CD4-positive, alpha-beta T cell (primary cell): ENCODE measurements at regions not wholly inside any gene's neighbourhood (a gene's known extent, or its start where the extent isn't known, plus 50 kb on each side); places are given as distances from the start of the nearest gene placed in this dataset.

Source experiments
- ATAC-seq: fragments of 200-7000 bp; cut with Tn5 transposase; one replicate; pipeline ENCODE4 v1.10.0; 2022; ENCODE audit warnings: mild to moderate bottlenecking; ENCODE audit not compliant: poor library complexity
- CTCF ChIA-PET: fragments of 350-600 bp; sonication (Branson Sonifier 250); formaldehyde crosslinking; loops from one replicate; lab custom pipeline; 2021; ENCODE audit warnings: antibody characterized with exemption, inconsistent platforms; lab: Charles Lee
- POLR2A ChIA-PET: fragments of 350-600 bp; sonication (Branson Sonifier 250); formaldehyde crosslinking; loops from one replicate; lab custom pipeline; 2021; ENCODE audit warnings: antibody characterized with exemption, inconsistent platforms; lab: Charles Lee
- DNase-seq, 14 experiments: peaks; one replicate each; pipeline ENCODE4 v3.0.0-alpha.2; 2013 to 2020; ENCODE audit warnings: mixed read lengths in 2 of 14
- H3K27ac ChIP-seq, 2 donors: one replicate each; pipeline versions ENCODE4 v1.5.1 to v1.7.0; 2013; ENCODE audit warnings: low read length in 2 of 2, low read depth in 1 of 2, mild to moderate bottlenecking in 1 of 2
- H3K27me3 ChIP-seq, 2 experiments: 1 replicate in 1 of 2; 2 replicates in 1 of 2; pipeline versions ENCODE4 v1.6.1 to v1.7.0; 2013; ENCODE audit warnings: low read length in 2 of 2, control low read depth in 1 of 2, mild to moderate bottlenecking in 1 of 2, moderate library complexity in 1 of 2; ENCODE audit not compliant: insufficient read depth in 2 of 2, control insufficient read depth in 1 of 2
- H3K36me3 ChIP-seq: one replicate; pipeline ENCODE4 v1.6.1; 2013; ENCODE audit warnings: low read length, control low read depth; ENCODE audit not compliant: insufficient read depth
- H3K4me1 ChIP-seq: one replicate; pipeline ENCODE4 v1.6.1; 2013; ENCODE audit warnings: low read length, control low read depth; ENCODE audit not compliant: insufficient read depth
- H3K4me3 ChIP-seq: one replicate; pipeline ENCODE4 v1.5.1; 2013; ENCODE audit warnings: mild to moderate bottlenecking, low read length, moderate library complexity
- H3K9me3 ChIP-seq, 2 experiments: 1 replicate in 1 of 2; 2 replicates in 1 of 2; pipeline versions ENCODE4 v1.6.1 to v1.7.0; 2013; ENCODE audit warnings: low read length in 2 of 2, mild to moderate bottlenecking in 2 of 2, control low read depth in 1 of 2, moderate library complexity in 1 of 2; ENCODE audit not compliant: control insufficient read depth in 1 of 2, insufficient read depth in 1 of 2
- H3K27ac Mint-ChIP-seq: one replicate; pipeline ENCODE4 v1.8.0; 2020; ENCODE audit warnings: mixed read lengths
- H3K27me3 Mint-ChIP-seq: one replicate; pipeline ENCODE4 v1.8.0; 2021; ENCODE audit warnings: mixed read lengths
- H3K36me3 Mint-ChIP-seq: one replicate; pipeline ENCODE4 v1.8.0; 2021; ENCODE audit warnings: low read depth, mixed read lengths
- H3K4me1 Mint-ChIP-seq: one replicate; pipeline ENCODE4 v1.8.0; 2021; ENCODE audit warnings: low read depth, mixed read lengths
- H3K4me3 Mint-ChIP-seq: one replicate; pipeline ENCODE4 v1.8.0; 2020; ENCODE audit warnings: mild to moderate bottlenecking, mixed read lengths
- H3K9me3 Mint-ChIP-seq: one replicate; pipeline ENCODE4 v1.8.0; 2020; ENCODE audit warnings: mixed read lengths
- intact Hi-C, 2 experiments: fragments of 100-400 bp; cut with DNase I in 1 of 2; cut with micrococcal nuclease in 1 of 2; formaldehyde crosslinking; loops; one replicate each; pipeline versions ENCODE4 v1.15.1 to v1.9.0; 2023 to 2025; cut with DNase I, micrococcal nuclease
- TF ChIP-seq, protein P1 (sequence below): fragments of 200-600 bp; IDR thresholded peaks from one replicate; pipeline ENCODE4 v1.8.0; 2022; ENCODE audit warnings: antibody characterized with exemption, mild to moderate bottlenecking

DNA sequence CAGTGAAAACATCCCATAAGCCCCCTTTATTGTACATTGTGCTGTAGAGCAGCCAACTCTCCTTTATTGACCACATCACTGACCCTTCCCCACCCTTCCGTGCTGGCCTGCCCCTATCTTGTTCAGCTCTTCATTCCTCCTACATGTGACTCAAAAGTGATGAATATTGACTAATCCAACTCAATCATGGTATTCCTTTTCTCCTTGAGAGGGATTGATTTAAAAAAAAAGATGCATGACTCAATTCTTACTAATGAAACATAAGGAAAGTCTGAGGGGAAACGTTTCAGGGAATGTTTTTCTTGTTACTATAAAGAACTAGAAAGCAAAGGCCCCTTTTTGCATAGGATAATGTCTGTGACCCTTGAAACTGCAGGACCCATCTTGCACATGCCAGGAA lies 125.2 kb upstream of the SOX9 start:
- H3K27ac ChIP-seq: no peak overlapping the region
- no peak for ATAC-seq
- peaks cover 0 to 9% of the 10 kb centered on the region in 2 experiments for H3K9me3 ChIP-seq
- no peaks in the 10 kb centered on the region for H3K4me1 Mint-ChIP-seq
- ChIA-PET POLR2A (no interaction called here), CTCF (no interaction called here)
- no peak for DNase-seq
- no peaks in the 10 kb centered on the region for H3K36me3 ChIP-seq
- no peaks in the 10 kb centered on the region for H3K27me3 Mint-ChIP-seq
- intact Hi-C loops: no loop called here
- H3K4me3 ChIP-seq: no peak overlapping the region
- no peaks in the 10 kb centered on the region for H3K27me3 ChIP-seq
- no peak overlapping the region for H3K4me3 Mint-ChIP-seq
- no peaks in the 10 kb centered on the region for H3K4me1 ChIP-seq
- H3K27ac Mint-ChIP-seq: no peak overlapping the region
- TF ChIP-seq, protein P1, sequence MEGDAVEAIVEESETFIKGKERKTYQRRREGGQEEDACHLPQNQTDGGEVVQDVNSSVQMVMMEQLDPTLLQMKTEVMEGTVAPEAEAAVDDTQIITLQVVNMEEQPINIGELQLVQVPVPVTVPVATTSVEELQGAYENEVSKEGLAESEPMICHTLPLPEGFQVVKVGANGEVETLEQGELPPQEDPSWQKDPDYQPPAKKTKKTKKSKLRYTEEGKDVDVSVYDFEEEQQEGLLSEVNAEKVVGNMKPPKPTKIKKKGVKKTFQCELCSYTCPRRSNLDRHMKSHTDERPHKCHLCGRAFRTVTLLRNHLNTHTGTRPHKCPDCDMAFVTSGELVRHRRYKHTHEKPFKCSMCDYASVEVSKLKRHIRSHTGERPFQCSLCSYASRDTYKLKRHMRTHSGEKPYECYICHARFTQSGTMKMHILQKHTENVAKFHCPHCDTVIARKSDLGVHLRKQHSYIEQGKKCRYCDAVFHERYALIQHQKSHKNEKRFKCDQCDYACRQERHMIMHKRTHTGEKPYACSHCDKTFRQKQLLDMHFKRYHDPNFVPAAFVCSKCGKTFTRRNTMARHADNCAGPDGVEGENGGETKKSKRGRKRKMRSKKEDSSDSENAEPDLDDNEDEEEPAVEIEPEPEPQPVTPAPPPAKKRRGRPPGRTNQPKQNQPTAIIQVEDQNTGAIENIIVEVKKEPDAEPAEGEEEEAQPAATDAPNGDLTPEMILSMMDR: no peak
- no peaks in the 10 kb centered on the region for H3K36me3 Mint-ChIP-seq
- H3K9me3 Mint-ChIP-seq: peaks cover 5% of the 10 kb centered on the region

DNA sequence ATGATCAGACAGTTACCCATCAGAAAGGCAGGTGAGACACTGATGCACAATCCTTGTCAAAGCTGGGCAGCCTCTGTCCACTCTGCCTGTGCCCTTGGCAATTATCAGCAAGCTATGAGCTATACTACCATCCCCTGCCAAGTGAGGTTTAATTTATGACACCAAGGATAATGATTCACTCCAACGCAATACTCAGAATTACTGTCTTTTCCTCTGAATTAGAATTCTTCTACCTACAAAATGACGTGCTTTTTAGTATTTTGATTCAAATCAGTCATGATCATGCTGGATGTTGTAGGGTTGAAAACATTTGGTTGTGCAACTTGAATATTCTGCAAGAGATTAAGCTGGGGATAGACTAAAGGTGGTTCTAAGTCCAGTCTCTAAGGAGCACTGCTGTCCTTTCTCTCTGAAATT lies 116.8 kb upstream of the SOX9 start:
- ATAC-seq (no peak), DNase-seq (no peak)
- CTCF ChIA-PET: no interaction called here

DNA sequence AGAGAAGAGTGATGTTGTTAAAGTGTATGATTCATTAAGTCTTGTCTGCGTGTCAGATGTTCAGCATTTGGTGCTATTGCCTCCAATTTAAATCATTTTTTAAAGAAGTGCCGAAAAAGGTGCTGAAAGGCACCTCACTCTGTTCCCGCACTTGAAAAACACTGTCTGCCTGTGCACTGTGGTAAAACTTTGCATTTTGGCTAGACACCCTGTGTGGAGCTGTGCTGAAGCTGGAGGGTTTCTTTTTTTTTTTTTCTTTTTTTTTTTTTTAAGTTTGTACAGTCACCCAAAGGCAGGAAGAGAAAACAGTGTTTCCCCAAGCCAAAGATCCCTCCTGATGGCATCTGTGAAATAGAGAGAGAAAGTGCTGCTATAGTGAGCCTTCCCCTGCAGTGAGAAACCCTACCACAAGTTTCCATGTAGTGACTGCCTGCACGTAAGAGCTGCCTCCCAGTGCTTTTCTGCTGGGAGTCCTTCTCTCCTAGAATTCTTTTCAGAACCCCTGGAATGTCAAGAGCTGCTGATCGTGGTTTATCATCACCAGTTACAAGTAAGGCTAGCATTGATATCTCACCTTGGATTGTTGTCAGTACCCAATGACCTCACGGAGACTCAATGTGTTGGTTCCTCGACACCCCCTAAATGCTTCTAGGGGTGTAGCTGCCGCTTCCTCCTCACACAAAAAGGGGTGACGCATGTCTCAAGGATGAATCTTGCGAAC lies 116.0 kb upstream of the SOX9 start:
- ATAC-seq: no peak
- H3K27me3 Mint-ChIP-seq: no peaks in the 10 kb centered on the region
- intact Hi-C loops: loop anchor here in 1 of 2 experiments (5.0 kb wide), 1 partner anchor 173 kb away; no protein-coding TSS in a partner anchor
- Histone ChIP-seq H3K4me3 (no peak overlapping the region), H3K36me3 (no peaks in the 10 kb centered on the region), H3K27me3 (no peaks in the 10 kb centered on the region), H3K9me3 (no peaks in the 10 kb centered on the region), H3K27ac (no peak overlapping the region), H3K4me1 (no peaks in the 10 kb centered on the region)
- no peaks in the 10 kb centered on the region for H3K4me1 Mint-ChIP-seq
- no peak overlapping the region for H3K27ac Mint-ChIP-seq
- no peak overlapping the region for H3K4me3 Mint-ChIP-seq
- no peaks in the 10 kb centered on the region for H3K36me3 Mint-ChIP-seq
- POLR2A ChIA-PET: interaction anchor here (1.8 kb wide), 1 partner anchor 10 kb away, joined by 4 read pairs; no protein-coding TSS in a partner anchor
- DNase-seq: no peak
- TF ChIP-seq, protein P1: no peak
- CTCF ChIA-PET: no interaction called here
- no peaks in the 10 kb centered on the region for H3K9me3 Mint-ChIP-seq

More for the DNA sequence above, 116.8 kb upstream of the SOX9 start:
- Mint-ChIP-seq H3K4me3 (no peak overlapping the region), H3K4me1 (no peaks in the 10 kb centered on the region), H3K27ac (no peak overlapping the region), H3K36me3 (no peaks in the 10 kb centered on the region), H3K27me3 (no peaks in the 10 kb centered on the region), H3K9me3 (no peaks in the 10 kb centered on the region)
- H3K4me3 ChIP-seq: no peak overlapping the region
- no peaks in the 10 kb centered on the region for H3K4me1 ChIP-seq
- intact Hi-C loops: loop anchor here in 1 of 2 experiments (5.0 kb wide), 1 partner anchor 173 kb away; no protein-coding TSS in a partner anchor
- no peaks in the 10 kb centered on the region for H3K36me3 ChIP-seq
- no peaks in the 10 kb centered on the region for H3K9me3 ChIP-seq
- H3K27ac ChIP-seq: no peak overlapping the region
- no peaks in the 10 kb centered on the region for H3K27me3 ChIP-seq
- POLR2A ChIA-PET: interaction anchor here (1.8 kb wide), 1 partner anchor 10 kb away, joined by 4 read pairs; no protein-coding TSS in a partner anchor
- TF ChIP-seq, protein P1: no peak
